NOMO-1 treated with dmso at 0.1 percent for 144 hours (cell line): ENCODE measurements at regions not wholly inside any gene's neighbourhood (a gene's known extent, or its start where the extent isn't known, plus 50 kb on each side); places are given as distances from the start of the nearest gene placed in this dataset.

ENCODE experiments used
- DNase-seq: peaks from one replicate; lab custom pipeline; 2025; ENCODE audit not compliant: unreplicated experiment; lab: John Stamatoyannopoulos, UW

- DNase-seq, result no peak
Measured at GRCh38 chr4:140249351-140249750, 95.4 kb upstream of the MAML3 start.

- no peak for DNase-seq
Measured at GRCh38 chr4:140247237-140247636, 93.3 kb upstream of the MAML3 start.

- no peak for DNase-seq
Measured at GRCh38 chr4:140246216-140246615, 92.2 kb upstream of the MAML3 start.

GRCh38 chr4:140244328-140244727 is 90.3 kb upstream of the MAML3 start:
- DNase-seq, result no peak

- peak; percentile 50 for DNase-seq
Measured at GRCh38 chr4:140243278-140243753, 89.3 kb upstream of the MAML3 start.

- peak; percentile 43 for DNase-seq
Measured at GRCh38 chr4:140242357-140243277, 88.6 kb upstream of the MAML3 start.

- no peak for DNase-seq
Measured at GRCh38 chr4:140240237-140240636, 86.3 kb upstream of the MAML3 start.

- DNase-seq, result no peak
Measured at GRCh38 chr4:140239311-140239710, 85.3 kb upstream of the MAML3 start.

- peak; percentile 79 for DNase-seq
Measured at GRCh38 chr4:140238351-140239056, 84.5 kb upstream of the MAML3 start.

GRCh38 chr4:140237616-140238350 is 83.8 kb upstream of the MAML3 start:
- peak; percentile 94 for DNase-seq

- no peak for DNase-seq
Measured at GRCh38 chr4:140236654-140237169, 82.7 kb upstream of the MAML3 start.

GRCh38 chr4:140234697-140235060 is 80.7 kb upstream of the MAML3 start:
- no peak for DNase-seq

- no peak for DNase-seq
Measured at GRCh38 chr4:140233791-140234696, 80.1 kb upstream of the MAML3 start.

GRCh38 chr4:140229881-140230280 is 75.9 kb upstream of the MAML3 start:
- DNase-seq, result no peak

- no peak for DNase-seq
Measured at GRCh38 chr4:140227286-140227685, 73.3 kb upstream of the MAML3 start.

- DNase-seq, result no peak
Measured at GRCh38 chr4:140223056-140223810, 69.2 kb upstream of the MAML3 start.

- DNase-seq, result no peak
Measured at GRCh38 chr4:140222171-140222570, 68.2 kb upstream of the MAML3 start.

- DNase-seq, result no peak
Measured at GRCh38 chr4:140220058-140220457, 66.1 kb upstream of the MAML3 start.

- no peak for DNase-seq
Measured at GRCh38 chr4:140219567-140219966, 65.6 kb upstream of the MAML3 start.
